GM19240 (cell line): ENCODE measurements at regions not wholly inside any gene's neighbourhood (a gene's known extent, or its start where the extent isn't known, plus 50 kb on each side); places are given as distances from the start of the nearest gene placed in this dataset.

ENCODE experiments used
- DNase-seq: peaks from one replicate; pipeline ENCODE4 v3.0.0; 2011; ENCODE audit warnings: low spot score; ENCODE audit not compliant: insufficient read length

DNA sequence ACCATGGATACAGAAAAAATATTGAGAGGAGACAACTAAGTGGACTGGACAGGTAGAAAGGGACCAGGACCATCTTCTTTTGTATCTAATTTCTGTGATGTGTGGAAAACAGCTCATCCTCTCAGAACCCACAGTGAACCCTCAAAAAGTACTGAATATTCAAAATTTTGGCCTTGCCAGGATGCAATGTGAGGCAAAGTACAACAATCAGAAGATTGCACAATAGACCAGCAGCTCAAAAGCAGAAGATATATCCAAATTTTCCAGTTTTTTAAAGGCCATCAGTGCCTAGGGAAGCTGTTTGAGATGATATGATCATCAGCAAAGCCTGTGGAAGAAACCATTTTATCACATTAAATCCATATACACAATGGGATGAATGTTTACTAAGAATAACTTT is 973.3 kb upstream of the MIR17HG start:
- no peak for DNase-seq

DNA sequence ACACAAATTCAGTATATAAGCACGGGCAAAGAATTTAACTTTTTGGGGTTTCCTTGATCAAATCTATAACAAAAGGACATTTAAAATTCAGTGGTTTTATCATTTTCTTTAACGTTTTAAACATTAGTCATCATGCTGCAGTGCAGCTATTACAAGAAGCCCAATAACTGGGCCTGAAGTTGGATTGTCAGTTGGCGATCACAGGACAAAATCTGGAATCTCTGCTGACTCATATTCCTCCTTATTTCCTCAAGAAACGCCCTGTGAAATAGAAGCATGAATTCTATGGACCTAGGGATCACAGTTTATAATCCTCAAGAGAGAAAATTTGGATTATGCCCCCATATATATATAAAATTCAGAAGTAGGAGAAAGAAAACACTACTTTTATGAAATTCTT is 971.6 kb upstream of the MIR17HG start:
- no peak for DNase-seq

DNA sequence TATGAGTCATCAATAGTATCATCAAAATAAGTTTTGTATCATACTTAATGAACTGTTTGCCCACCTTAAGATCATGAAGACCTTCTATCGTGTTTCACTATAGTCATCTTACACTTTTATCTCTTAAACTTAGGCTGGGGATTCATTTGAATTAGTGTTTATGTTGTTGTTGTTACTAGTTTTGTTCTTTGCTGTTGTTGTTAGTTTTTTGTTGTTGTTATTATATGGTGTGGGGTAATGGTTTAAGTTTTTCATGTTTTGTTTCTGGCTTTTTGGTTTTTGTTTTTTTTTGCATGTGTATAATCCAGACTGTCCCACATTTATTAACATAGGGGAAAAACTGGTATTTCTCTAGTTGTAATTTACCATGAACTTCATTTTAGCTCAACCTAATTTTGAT is 965.1 kb upstream of the MIR17HG start:
- no peak for DNase-seq

DNA sequence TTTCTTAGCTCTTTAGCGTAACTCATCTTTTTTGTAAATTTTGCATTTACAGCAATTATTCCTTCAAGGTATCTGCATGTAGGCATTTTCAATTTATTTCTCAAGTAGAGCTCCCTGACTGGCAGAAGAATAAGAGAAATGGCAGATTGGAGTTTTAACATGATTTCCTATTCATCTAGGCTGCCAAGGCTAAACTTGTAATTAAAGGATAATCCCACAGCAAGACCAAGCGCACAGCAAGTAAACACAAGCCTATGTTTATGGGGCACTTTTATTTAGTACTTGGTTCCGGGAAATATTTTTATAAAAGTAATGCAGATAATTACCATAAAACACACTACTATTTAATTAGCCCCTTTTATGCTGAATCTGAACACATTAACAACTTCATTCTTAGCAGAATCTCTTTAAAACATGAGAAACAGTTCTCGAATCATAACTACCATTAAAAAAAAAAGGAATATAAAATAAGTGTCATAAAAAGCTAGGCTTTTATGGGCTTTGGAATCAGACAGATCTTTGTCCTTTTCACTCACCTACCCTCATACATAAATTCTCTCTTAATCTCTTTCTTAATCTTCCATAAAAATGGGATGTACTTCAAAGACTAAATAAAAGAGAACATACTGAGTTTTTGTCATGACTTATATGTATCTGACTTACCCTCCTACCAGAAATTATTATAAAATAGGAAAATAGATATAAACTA is 961.6 kb upstream of the MIR17HG start:
- DNase-seq = no peak

DNA sequence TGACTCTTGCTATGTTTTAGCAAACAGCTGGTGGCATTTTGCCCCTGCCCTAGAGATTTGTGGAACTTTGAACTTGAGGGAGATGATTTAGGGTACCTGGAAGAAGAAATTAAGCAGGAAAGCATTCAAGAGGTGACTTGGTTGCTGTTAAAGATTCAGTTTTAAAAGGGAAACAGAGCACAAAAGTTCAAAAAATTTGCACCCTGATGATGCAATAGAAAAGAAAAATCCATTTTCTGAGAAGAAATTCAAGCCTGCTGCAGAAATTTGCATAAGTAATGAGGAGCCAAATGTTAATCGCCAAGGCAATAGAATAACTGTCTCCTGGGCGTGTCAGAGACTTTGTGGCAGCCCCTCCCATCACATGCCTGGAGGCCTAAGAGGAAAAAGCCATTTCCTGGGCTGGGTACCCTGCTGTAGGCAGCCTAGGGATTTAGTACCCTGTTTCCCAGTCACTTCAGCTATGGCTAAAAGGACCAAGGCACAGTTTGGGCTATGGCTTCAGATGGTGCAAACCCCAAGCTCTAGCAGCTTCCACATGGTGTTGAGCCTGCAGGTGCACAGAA is 958.5 kb upstream of the MIR17HG start:
- DNase-seq = no peak

DNA sequence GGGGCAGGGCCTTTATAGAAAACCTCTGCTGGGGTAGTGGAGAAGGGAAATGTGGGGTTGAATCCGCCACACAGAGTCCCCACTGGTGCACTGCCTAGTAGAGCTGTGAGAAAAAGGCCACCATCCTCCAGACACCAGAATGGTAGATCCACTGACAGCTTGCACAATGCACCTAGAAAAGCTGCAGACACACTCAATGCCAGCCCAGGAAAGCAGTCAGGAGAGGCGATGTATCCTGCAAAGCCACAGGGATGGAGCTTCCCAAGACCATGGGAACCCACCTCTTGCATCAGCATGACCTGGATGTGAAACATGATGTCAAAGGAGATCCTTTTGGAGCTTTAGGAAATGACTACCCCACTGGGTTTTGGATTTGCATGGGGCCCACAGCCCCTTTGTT is 958.0 kb upstream of the MIR17HG start:
- DNase-seq = no peak

DNA sequence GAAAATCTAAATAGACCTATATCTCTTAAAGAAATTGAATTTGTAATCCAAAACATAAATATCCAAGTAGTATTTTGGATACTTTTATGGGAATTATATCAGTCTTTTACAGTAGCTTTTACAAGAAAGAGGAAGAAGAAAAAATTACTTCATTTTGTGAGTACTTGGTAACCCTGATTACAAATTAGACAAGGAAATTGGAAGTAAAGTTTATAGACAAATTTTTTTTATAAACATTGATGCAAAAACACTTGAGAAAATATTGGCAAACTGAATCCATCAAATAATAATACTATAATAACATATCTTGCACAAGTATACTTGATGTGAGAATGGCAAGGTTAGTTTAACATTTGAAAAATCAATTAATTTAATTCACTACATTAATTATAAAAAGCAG is 954.1 kb upstream of the MIR17HG start:
- no peak for DNase-seq

DNA sequence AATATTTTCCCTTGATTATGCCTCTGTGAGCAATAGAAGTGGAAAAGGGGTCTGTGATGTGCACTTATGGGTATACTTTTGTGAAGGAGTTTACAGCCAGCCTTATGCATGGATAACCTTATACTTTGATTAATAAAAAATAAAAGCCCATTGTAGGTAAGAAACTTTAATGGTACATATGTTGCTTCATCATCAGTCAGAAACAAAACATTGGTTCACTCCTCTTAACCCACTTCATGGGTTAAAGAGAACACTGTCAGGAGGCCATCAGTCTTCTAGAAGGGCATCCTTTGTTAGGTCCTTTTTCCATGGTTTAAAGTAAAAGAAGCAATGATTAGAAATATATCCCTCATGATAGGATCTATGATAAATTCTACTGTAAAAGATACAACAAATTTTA is 952.1 kb upstream of the MIR17HG start:
- DNase-seq = no peak

DNA sequence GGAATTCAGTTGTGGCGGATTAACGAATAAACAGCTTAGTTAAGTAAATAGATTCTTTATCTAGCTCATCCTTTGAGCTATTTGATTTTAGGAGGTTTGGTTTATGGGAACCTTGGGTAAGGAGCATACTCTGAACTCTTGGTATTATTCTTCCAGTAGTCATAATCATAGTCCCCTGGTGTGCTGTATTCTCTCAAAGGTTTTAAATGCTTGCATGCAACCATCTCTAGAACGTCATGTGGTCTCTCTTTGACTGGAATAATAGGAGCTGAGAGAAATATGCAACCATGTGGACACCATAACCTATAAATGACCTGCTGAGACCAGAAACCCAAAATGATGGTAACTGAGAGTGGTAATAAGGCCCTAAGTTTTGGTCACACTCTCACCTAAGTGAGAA is 951.6 kb upstream of the MIR17HG start:
- DNase-seq = no peak

DNA sequence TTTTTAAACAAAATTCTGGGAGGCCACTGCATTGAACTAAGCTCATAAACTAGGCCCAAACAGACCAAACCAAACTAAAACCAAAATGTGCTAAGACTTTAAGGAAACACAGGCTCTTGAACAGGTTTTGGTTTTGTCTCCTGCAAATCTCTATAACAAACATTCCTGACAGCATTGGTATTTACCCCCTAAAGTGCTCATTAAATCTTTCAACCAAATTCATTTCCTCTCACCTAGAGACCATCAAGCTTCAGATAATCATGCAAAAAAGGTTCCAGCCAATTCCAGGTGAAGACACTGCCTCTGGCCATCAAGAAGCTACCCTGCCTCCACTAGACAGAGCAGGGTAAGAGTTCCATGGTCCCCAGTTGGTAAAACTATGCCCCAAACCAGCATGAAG is 951.2 kb upstream of the MIR17HG start:
- no peak for DNase-seq

DNA sequence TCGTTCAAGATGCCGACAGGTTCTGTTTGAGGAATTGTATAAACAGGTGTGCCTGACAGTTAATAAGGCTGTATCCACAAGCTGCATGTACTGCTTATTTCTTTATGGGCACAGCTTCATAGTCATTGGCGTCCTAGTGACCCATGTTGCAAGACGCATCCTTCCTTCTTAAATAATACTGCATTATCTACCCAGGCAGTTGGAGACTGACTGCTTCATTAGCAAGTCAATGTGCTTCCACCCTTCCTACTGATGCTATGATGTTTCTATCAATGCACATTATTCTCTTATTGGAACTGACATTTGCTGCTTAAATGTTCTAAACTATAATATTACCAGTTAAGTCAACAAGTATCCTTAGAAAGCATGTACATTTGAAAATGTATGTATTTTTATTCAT is 950.0 kb upstream of the MIR17HG start:
- no peak for DNase-seq

DNA sequence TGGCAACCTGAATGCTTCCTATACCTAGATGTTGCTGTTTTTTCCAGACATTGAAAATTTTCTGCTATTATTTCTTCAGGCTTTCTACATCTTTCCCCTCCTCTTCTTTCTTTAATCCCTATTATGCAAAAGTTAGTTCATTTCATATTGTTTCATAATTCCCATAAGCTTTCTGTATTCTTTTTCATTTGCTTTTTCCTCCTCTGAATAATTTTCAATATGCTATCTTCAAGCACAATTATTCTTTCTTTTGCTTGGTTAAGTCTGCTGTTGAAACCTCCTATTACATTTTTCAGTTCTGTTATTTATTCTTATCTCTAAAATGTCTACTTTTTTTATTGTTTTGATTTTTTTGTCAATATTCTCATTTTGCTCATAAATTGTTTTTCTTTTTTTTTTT is 947.1 kb upstream of the MIR17HG start:
- DNase-seq = no peak

DNA sequence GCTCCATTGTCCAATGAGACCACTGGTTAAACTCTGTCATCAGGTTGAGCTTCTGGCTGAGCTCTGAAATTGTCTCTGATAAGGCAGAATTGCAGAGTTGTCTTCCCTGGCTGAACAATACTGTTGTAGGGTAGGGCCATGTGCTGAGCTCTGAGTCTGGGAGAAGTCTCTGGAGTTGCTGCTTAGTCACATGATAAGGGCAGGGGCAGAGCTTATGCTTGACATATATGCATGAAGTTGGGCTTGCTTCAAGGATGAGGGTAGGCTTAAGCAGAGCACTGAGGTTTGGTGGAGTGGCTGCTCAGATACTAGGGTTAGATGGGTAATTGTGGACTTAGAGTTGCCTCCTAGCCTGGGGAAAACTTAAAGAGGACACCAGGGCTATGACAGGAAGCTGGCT is 946.3 kb upstream of the MIR17HG start:
- DNase-seq = no peak

DNA sequence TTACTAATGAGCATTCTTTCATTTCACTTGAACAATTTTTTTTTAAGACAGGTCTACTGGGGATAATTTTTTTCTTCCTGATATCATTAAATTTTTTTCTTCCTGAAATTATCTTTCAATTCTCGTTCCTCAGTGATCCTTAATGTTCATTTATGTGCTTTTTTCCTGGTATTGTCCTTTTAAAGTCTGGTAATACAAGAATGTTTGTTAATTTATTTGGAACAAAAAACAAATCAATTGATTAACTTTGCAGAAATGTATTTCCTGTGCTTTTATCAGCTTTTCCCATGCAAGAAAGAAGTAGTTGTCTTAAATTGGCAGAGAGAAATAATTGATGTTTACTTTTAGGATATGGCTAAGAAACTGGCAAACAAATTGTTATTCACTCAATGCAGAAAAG is 945.4 kb upstream of the MIR17HG start:
- DNase-seq = no peak

DNA sequence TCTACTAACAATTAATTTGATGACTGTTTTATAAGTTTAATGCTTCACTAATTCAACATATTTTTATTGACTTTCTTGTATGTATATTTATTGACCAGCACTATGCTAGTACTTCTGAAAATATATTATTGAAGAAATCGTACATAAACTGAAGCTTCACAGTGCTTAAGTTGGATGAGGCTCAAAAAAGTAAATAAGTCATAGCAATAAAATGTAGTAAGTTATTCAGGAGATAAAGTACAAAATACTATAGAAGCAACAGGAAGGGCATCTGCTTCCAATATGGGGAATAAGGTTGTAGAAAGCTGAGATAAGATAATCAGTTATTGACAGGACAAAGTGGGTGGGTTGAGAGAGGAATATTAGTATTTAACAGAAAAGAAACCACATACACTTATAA is 944.9 kb upstream of the MIR17HG start:
- DNase-seq = no peak

DNA sequence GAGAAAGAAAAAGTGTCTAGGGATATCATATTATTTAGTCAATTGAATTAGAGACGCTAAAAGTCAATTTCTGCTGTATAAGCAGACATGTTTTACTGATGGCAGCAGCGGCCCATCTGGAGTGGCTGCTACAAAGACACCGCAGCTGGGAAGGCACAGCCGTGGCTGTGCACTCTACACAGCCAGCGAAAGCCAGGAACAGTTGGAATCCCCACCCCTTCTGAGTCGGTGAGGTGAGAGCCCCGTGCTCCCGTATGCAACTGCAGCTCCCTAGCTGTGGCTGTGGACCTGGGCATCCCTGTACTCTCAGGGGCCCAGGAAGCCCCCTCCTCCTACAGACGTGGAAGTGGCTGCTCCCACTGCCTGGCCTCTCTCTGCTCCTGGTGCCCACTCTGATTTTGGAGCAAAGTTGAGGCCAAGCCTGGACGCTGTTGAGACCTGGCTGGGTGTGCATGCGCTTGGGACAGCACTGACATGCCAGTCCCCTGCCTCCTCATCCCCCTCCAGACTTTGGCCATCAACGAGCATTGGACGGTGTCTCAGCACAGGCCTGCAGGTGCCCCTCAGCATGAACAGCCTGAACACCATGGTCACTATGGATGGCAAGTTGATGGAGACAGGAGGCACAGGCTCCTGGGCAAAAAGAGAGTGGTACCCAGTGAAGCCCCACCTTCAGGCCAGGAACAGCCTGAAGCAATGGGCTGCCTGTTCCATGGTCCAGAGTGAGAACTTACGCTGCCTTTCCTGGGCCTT is 944.0 kb upstream of the MIR17HG start:
- no peak for DNase-seq

DNA sequence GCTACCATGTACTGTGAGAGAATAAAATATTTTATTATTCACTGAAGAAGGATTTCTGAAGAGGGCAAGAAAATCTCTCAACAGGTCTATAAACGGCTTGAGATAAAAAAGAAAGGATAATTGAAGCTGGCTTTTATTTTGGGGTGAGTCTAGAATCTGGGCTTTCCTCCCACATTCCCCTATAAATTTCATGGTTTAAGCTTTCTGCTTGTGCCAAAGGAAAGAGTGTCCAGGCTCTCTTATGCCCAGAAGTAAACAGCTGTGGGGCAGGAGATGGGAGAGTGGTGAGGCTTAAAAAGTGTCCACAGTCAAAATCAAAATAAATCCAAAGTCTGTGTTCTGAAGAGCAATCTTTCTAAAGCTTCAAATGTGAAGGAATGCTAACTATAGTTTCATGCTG is 942.2 kb upstream of the MIR17HG start:
- no peak for DNase-seq

DNA sequence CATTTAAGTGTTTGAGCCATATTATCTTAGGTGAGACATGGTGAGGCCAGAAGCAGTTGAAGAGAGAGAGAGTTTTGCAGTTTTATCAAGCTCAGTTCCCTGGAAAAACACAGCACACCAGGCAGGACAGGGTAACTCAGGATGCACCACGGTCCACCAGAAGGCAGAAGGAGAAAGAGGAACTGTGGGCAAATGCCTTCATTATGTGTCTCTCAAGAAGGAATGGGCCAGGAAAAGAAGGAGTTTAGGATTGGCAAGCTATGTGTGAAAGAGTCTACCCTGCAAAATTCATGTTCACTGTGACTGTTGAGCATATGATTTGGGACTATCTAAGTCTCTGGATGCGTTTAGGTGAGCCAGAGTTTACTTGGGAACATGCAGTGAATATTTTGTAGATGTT is 934.5 kb upstream of the MIR17HG start:
- no peak for DNase-seq

DNA sequence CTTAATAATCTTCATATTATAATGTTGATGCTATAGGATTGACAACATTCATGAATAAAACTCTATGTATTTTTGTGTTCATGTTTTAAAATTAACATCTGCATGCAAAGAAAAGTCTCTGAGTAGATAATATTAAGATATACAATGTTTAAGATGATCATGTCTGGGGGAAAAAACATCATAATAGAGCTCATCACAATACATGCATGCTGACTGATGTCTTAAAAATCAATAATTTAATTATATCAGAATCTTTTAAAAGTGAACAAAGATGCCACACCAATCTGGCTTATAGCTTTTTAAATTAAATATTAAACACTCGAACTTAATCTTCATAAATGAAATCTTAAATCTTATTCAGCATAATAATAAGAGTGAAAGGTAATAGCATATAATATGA is 933.9 kb upstream of the MIR17HG start:
- DNase-seq = no peak

DNA sequence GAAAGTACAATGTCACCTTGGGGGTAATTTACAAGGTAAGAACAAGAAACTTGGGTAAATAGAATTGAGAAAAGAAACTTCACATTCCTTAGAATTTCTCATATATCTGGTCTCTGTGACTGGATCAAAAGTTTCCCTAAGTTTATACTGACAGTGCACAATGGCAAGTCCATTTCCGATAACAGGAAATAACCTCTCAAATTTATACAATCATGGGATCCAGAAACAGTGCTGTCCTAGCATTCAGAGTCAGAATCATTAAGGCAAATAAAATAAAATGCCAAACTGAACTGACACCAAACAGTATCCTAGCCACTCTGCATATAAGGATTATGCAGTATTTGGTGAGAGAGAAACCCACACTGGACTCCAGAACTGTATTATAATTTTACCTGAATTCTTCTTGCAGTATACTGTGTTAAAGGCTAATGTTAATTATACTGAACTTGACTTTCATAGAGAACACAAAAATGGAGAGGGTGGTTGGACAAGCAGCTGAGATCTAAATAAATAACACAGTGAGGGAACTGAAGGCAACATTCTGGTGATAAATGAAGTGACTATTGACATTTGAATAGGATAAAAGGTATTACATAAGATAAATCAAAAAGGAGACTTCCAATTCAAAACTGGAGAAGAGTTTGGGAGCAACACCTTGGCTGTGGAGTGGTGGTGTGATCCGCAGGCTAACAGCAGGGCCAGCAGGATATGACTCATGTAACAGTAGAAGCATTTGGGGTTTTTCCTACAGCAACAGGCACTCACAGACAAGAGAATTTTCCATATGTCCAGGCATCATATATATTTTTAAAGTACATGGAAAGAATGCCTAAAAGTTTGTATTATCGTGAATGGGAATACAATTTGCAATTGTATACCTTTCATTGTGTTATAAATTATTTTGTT is 932.5 kb upstream of the MIR17HG start:
- no peak for DNase-seq

DNA sequence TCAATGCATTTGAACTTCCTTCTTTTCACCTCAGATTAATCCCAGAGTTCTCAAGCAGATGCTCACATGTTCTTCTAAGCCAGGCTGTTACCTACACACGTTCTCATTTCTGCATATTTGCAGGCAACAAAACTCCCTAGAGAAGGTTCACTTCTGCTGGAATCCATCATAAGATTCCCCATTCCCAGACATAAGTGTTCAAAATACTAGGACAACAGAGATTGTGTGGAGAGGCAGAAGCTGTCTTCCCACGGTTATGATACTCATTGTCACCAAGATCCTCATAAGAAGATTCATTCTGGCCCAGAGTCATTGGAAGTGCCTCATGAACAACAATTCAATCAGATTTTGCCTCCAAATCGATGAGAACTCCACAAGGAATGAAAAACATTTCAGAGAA is 931.6 kb upstream of the MIR17HG start:
- no peak for DNase-seq

DNA sequence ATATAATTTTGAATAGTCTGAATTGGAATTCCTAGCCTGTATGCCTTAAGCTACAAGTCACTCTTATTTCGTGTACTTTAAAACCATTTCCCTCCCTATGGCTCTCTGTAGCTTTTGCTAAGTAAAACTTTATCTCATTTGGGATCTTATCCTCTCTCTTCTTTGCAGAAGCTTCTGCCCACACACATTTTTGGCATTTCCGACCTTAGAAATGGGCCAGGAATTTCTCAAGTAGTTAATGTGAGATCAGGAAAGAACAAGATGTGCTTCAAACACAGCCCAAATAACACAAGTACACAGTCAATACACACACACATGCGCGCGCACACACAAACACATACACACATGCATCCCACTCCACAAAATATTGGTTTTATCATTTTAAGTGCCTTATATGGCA is 931.0 kb upstream of the MIR17HG start:
- DNase-seq = no peak
